ENCODE measurements at regions not wholly inside any gene's neighbourhood (a gene's known extent, or its start where the extent isn't known, plus 50 kb on each side); places are given as distances from the start of the nearest gene placed in this dataset.

GRCh38 chr6:164078532-164079274 lies 664.2 kb downstream of the QKI start:
- no peak for TF ChIP-seq EZH2 (IDR thresholded peaks at IDR 0.05; ENCODE audit: borderline replicate concordance)
- TF ChIP-seq, protein P1, sequence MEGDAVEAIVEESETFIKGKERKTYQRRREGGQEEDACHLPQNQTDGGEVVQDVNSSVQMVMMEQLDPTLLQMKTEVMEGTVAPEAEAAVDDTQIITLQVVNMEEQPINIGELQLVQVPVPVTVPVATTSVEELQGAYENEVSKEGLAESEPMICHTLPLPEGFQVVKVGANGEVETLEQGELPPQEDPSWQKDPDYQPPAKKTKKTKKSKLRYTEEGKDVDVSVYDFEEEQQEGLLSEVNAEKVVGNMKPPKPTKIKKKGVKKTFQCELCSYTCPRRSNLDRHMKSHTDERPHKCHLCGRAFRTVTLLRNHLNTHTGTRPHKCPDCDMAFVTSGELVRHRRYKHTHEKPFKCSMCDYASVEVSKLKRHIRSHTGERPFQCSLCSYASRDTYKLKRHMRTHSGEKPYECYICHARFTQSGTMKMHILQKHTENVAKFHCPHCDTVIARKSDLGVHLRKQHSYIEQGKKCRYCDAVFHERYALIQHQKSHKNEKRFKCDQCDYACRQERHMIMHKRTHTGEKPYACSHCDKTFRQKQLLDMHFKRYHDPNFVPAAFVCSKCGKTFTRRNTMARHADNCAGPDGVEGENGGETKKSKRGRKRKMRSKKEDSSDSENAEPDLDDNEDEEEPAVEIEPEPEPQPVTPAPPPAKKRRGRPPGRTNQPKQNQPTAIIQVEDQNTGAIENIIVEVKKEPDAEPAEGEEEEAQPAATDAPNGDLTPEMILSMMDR (IDR thresholded peaks at IDR 0.05; ENCODE audit: poor library complexity): no peak
